ENCODE measurements at regions not wholly inside any gene's neighbourhood (a gene's known extent, or its start where the extent isn't known, plus 50 kb on each side); places are given as distances from the start of the nearest gene placed in this dataset.
"Not testable (repeated sequence)": the region's sequence is repeated elsewhere in the genome, so short reads cannot be mapped to it uniquely, and the experiment has no call there.

GRCh38 chr16:76121636-76122035 lies 155.6 kb upstream of the CNTNAP4 start:
- intact Hi-C loops (cut with DNase I; ENCODE audit: low total_unique reads), result no loop called here
- DNase-seq, result no peak
- H3K9me3 ChIP-seq, result no peaks in the 10 kb centered on the region
- no peaks in the 10 kb centered on the region for H3K4me1 ChIP-seq
- no peak overlapping the region for H3K27ac ChIP-seq
- TF ChIP-seq CTCF (IDR thresholded peaks at IDR 0.05), result no peak
- no peaks in the 10 kb centered on the region for H3K27me3 ChIP-seq
- no peak overlapping the region for H3K4me3 ChIP-seq
- H3K36me3 ChIP-seq, result no peaks in the 10 kb centered on the region

GRCh38 chr16:76123966-76124365 lies 153.2 kb upstream of the CNTNAP4 start:
- no peak for TF ChIP-seq CTCF (IDR thresholded peaks at IDR 0.05)
- DNase-seq, result no peak
- no peaks in the 10 kb centered on the region for H3K27me3 ChIP-seq
- H3K4me1 ChIP-seq, result no peaks in the 10 kb centered on the region
- no peaks in the 10 kb centered on the region for H3K9me3 ChIP-seq
- H3K36me3 ChIP-seq, result no peaks in the 10 kb centered on the region
- intact Hi-C loops (cut with DNase I; ENCODE audit: low total_unique reads), result no loop called here
- H3K4me3 ChIP-seq, result no peak overlapping the region
- no peak overlapping the region for H3K27ac ChIP-seq

GRCh38 chr16:76125871-76126270 lies 151.3 kb upstream of the CNTNAP4 start:
- Histone ChIP-seq H3K27ac (no peak overlapping the region), H3K9me3 (no peaks in the 10 kb centered on the region), H3K36me3 (no peaks in the 10 kb centered on the region), H3K4me3 (no peak overlapping the region), H3K4me1 (no peaks in the 10 kb centered on the region), H3K27me3 (no peaks in the 10 kb centered on the region)
- intact Hi-C loops (cut with DNase I; ENCODE audit: low total_unique reads), result no loop called here
- no peak for DNase-seq
- no peak for TF ChIP-seq CTCF (IDR thresholded peaks at IDR 0.05)

- H3K27me3 ChIP-seq; H3K36me3 ChIP-seq; H3K4me1 ChIP-seq; H3K9me3 ChIP-seq; H3K27ac ChIP-seq; intact Hi-C loops (cut with DNase I; ENCODE audit: low total_unique reads); H3K4me3 ChIP-seq; DNase-seq: not testable (repeated sequence)
Measured at GRCh38 chr16:76138056-76138455, 139.1 kb upstream of the CNTNAP4 start.

GRCh38 chr16:76157629-76158028 lies 119.6 kb upstream of the CNTNAP4 start:
- no peak for TF ChIP-seq CTCF (IDR thresholded peaks at IDR 0.05)
- Histone ChIP-seq H3K27ac (no peak overlapping the region), H3K4me1 (no peaks in the 10 kb centered on the region), H3K9me3 (no peaks in the 10 kb centered on the region), H3K27me3 (no peaks in the 10 kb centered on the region), H3K36me3 (no peaks in the 10 kb centered on the region), H3K4me3 (no peak overlapping the region)
- DNase-seq, result no peak
- intact Hi-C loops (cut with DNase I; ENCODE audit: low total_unique reads), result no loop called here

GRCh38 chr16:76162046-76162445 lies 115.2 kb upstream of the CNTNAP4 start:
- Histone ChIP-seq H3K4me3 (no peak overlapping the region), H3K9me3 (no peaks in the 10 kb centered on the region), H3K27me3 (no peaks in the 10 kb centered on the region), H3K4me1 (no peaks in the 10 kb centered on the region), H3K27ac (no peak overlapping the region), H3K36me3 (no peaks in the 10 kb centered on the region)
- TF ChIP-seq CTCF (IDR thresholded peaks at IDR 0.05), result no peak
- intact Hi-C loops (cut with DNase I; ENCODE audit: low total_unique reads), result no loop called here
- DNase-seq, result no peak

All from tibial artery (tissue), 4 donors.